HG02970 (cell line): ENCODE measurements at regions not wholly inside any gene's neighbourhood (a gene's known extent, or its start where the extent isn't known, plus 50 kb on each side); places are given as distances from the start of the nearest gene placed in this dataset.

Source experiments
- ATAC-seq: cut with Tn5 transposase; IDR thresholded peaks from one replicate; pipeline ENCODE4 v1.9.1; 2021; ENCODE audit warnings: mild to moderate bottlenecking, moderate library complexity, moderate number of reproducible peaks; ENCODE audit not compliant: unreplicated experiment, low FRiP score

GRCh38 chr12:93041416-93041815, 112.3 kb upstream of the EEA1 start:
- no peak for ATAC-seq

- no peak for ATAC-seq
Measured at GRCh38 chr12:93042283-93042682, 113.2 kb upstream of the EEA1 start.

GRCh38 chr12:93042684-93043083, 113.6 kb upstream of the EEA1 start:
- no peak for ATAC-seq

GRCh38 chr12:93043192-93043876, 114.2 kb upstream of the EEA1 start:
- ATAC-seq, result no peak

- ATAC-seq, result no peak
Measured at GRCh38 chr12:93043877-93044209, 114.7 kb upstream of the EEA1 start.

- ATAC-seq, result no peak
Measured at GRCh38 chr12:93047118-93047517, 118.0 kb upstream of the EEA1 start.

GRCh38 chr12:93048656-93049055, 119.6 kb upstream of the EEA1 start:
- no peak for ATAC-seq

- ATAC-seq, result no peak
Measured at GRCh38 chr12:93050026-93050747, 121.1 kb upstream of the EEA1 start.

- no peak for ATAC-seq
Measured at GRCh38 chr12:93050748-93051081, 121.6 kb upstream of the EEA1 start.

- ATAC-seq, result no peak
Measured at GRCh38 chr12:93054021-93054420, 124.9 kb upstream of the EEA1 start.

- no peak for ATAC-seq
Measured at GRCh38 chr12:93055221-93055620, 126.1 kb upstream of the EEA1 start.

- ATAC-seq, result no peak
Measured at GRCh38 chr12:93056971-93057535, 128.0 kb upstream of the EEA1 start.

GRCh38 chr12:93058280-93058679, 129.2 kb upstream of the EEA1 start:
- no peak for ATAC-seq

GRCh38 chr12:93059288-93059687, 130.2 kb upstream of the EEA1 start:
- no peak for ATAC-seq

GRCh38 chr12:93059925-93060665, 131.0 kb upstream of the EEA1 start:
- peak; percentile 84 for ATAC-seq

GRCh38 chr12:93060666-93061472, 131.8 kb upstream of the EEA1 start:
- ATAC-seq, result peak; percentile 30

- no peak for ATAC-seq
Measured at GRCh38 chr12:93061473-93062419, 132.7 kb upstream of the EEA1 start.

- ATAC-seq, result no peak
Measured at GRCh38 chr12:93065896-93066295, 136.8 kb upstream of the EEA1 start.

- no peak for ATAC-seq
Measured at GRCh38 chr12:93072340-93072739, 143.2 kb upstream of the EEA1 start.
